HEK293 (cell line): ENCODE measurements at regions not wholly inside any gene's neighbourhood (a gene's known extent, or its start where the extent isn't known, plus 50 kb on each side); places are given as distances from the start of the nearest gene placed in this dataset.

Experiments used
- CTCF ChIA-PET: fragments of 350-600 bp; formaldehyde crosslinking; extraction: SDS; loops from one replicate; lab custom pipeline; 2021; ENCODE audit warnings: antibody characterized with exemption; lab: Yijun Ruan, JAX
- POLR2A ChIA-PET: fragments of 300-600 bp; formaldehyde crosslinking; extraction: SDS; loops from one replicate; lab custom pipeline; 2020; ENCODE audit warnings: antibody characterized with exemption, inconsistent platforms; lab: Yijun Ruan, JAX
- H3K27ac ChIP-seq: fragments of 200-500 bp; sonication (Bioruptor generic); 2 replicates; pipeline ENCODE4 v1.5.1; 2014; ENCODE audit warnings: low read depth, low read length, control low read depth, inconsistent platforms; ENCODE audit errors: extremely low read depth
- H3K36me3 ChIP-seq, 2 experiments: fragments of 200-500 bp in 1 of 2; sonication (Bioruptor generic) in 1 of 2; 1 replicate in 1 of 2; 2 replicates in 1 of 2; pipeline ENCODE4 v1.5.1; 2014 to 2017; ENCODE audit warnings: inconsistent platforms in 2 of 2, low read length in 2 of 2; ENCODE audit not compliant: control insufficient read depth in 2 of 2, insufficient read depth in 1 of 2
- H3K4me1 ChIP-seq: fragments of 200-500 bp; sonication (Bioruptor generic); 2 replicates; pipeline ENCODE4 v1.5.1; 2014; ENCODE audit warnings: mild to moderate bottlenecking, low read length, inconsistent platforms; ENCODE audit not compliant: control insufficient read depth, insufficient read depth
- H3K4me3 ChIP-seq: 2 replicates; pipeline ENCODE4 v1.5.1; 2011; ENCODE audit warnings: low read depth, mild to moderate bottlenecking, control low read depth, low read length, moderate library complexity
- H3K9me3 ChIP-seq: fragments of 200-500 bp; sonication (Bioruptor generic); 2 replicates; pipeline ENCODE4 v1.5.1; 2014; ENCODE audit warnings: low read depth, low read length, inconsistent platforms; ENCODE audit not compliant: control insufficient read depth, insufficient read depth
- GLI4 ChIP-seq: fragments of 450-650 bp; formaldehyde crosslinking; IDR thresholded peaks from 2 replicates; pipeline ENCODE4 v1.5.1; 2016; ENCODE audit warnings: missing biosample characterization, missing genetic modification characterization
- IKZF3 ChIP-seq: fragments of 450-650 bp; IDR thresholded peaks from 2 replicates; pipeline ENCODE4 v1.5.0; 2018; ENCODE audit warnings: missing biosample characterization, mild to moderate bottlenecking, missing genetic modification characterization, moderate library complexity
- KLF8 ChIP-seq: fragments of 450-650 bp; formaldehyde crosslinking; IDR thresholded peaks from 2 replicates; pipeline ENCODE4 v1.5.1; 2016; ENCODE audit warnings: missing biosample characterization, missing genetic modification characterization
- REPIN1 ChIP-seq: fragments of 450-650 bp; formaldehyde crosslinking; IDR thresholded peaks from 2 replicates; pipeline ENCODE4 v1.5.1; 2017; ENCODE audit warnings: missing biosample characterization, missing genetic modification characterization, low read depth
- TCF7L2 ChIP-seq: IDR thresholded peaks from 2 replicates; pipeline ENCODE4 v1.6.1; 2011; ENCODE audit warnings: low read depth, mild to moderate bottlenecking, inconsistent platforms, low read length, moderate library complexity, borderline replicate concordance
- TRIM28 ChIP-seq: IDR thresholded peaks from 2 replicates; pipeline ENCODE4 v1.6.1; 2011; ENCODE audit warnings: low read length, control low read depth, borderline replicate concordance
- ZBTB20 ChIP-seq: fragments of 450-650 bp; formaldehyde crosslinking; IDR thresholded peaks from 2 replicates; pipeline ENCODE4 v1.5.1; 2016; ENCODE audit warnings: missing biosample characterization, missing genetic modification characterization
- ZBTB8A ChIP-seq: fragments of 450-650 bp; formaldehyde crosslinking; IDR thresholded peaks from 2 replicates; pipeline ENCODE4 v1.5.1; 2016; ENCODE audit warnings: missing biosample characterization, missing genetic modification characterization
- ZNF10 ChIP-seq: fragments of 450-650 bp; formaldehyde crosslinking; IDR thresholded peaks from 2 replicates; pipeline ENCODE4 v1.5.1; 2017; ENCODE audit warnings: missing biosample characterization, missing genetic modification characterization
- ZNF121 ChIP-seq: fragments of 450-650 bp; formaldehyde crosslinking; IDR thresholded peaks from 2 replicates; pipeline ENCODE4 v1.5.1; 2016; ENCODE audit warnings: missing biosample characterization, missing genetic modification characterization
- ZNF184 ChIP-seq: fragments of 450-650 bp; IDR thresholded peaks from 2 replicates; pipeline ENCODE4 v1.5.1; 2018; ENCODE audit warnings: missing biosample characterization, mild to moderate bottlenecking, missing genetic modification characterization
- ZNF514 ChIP-seq: fragments of 450-650 bp; formaldehyde crosslinking; IDR thresholded peaks from 2 replicates; pipeline ENCODE4 v1.5.1; 2016; ENCODE audit warnings: missing biosample characterization, missing genetic modification characterization
- ZNF571 ChIP-seq: fragments of 450-650 bp; formaldehyde crosslinking; IDR thresholded peaks from 2 replicates; pipeline ENCODE4 v1.5.0; 2017; ENCODE audit warnings: missing biosample characterization, missing genetic modification characterization
- ZNF585B ChIP-seq: fragments of 450-650 bp; formaldehyde crosslinking; IDR thresholded peaks from 2 replicates; pipeline ENCODE4 v1.5.1; 2016; ENCODE audit warnings: missing biosample characterization, missing genetic modification characterization
- ZNF654 ChIP-seq: fragments of 450-650 bp; formaldehyde crosslinking; IDR thresholded peaks from 2 replicates; pipeline ENCODE4 v1.5.1; 2016; ENCODE audit warnings: low read depth, missing biosample characterization, missing genetic modification characterization
- ZNF747 ChIP-seq: fragments of 450-650 bp; formaldehyde crosslinking; IDR thresholded peaks from 2 replicates; pipeline ENCODE4 v1.5.1; 2016; ENCODE audit warnings: missing biosample characterization, missing genetic modification characterization
- ZNF776 ChIP-seq: fragments of 450-650 bp; formaldehyde crosslinking; IDR thresholded peaks from 2 replicates; pipeline ENCODE4 v1.5.0; 2017; ENCODE audit warnings: missing biosample characterization, missing genetic modification characterization, borderline replicate concordance
- ZNF777 ChIP-seq: fragments of 450-650 bp; formaldehyde crosslinking; IDR thresholded peaks from 2 replicates; pipeline ENCODE4 v1.5.1; 2017; ENCODE audit warnings: missing biosample characterization, missing genetic modification characterization, borderline replicate concordance
- ZNF843 ChIP-seq: fragments of 450-650 bp; formaldehyde crosslinking; IDR thresholded peaks from 2 replicates; pipeline ENCODE4 v1.5.1; 2016; ENCODE audit warnings: missing biosample characterization, missing genetic modification characterization
- TF ChIP-seq, protein P1 (sequence below): fragments of 450-650 bp; formaldehyde crosslinking; IDR thresholded peaks from 2 replicates; pipeline ENCODE4 v1.5.1; 2016; ENCODE audit warnings: missing biosample characterization, missing genetic modification characterization
- TF ChIP-seq, protein P2 (sequence below): fragments of 450-650 bp; formaldehyde crosslinking; IDR thresholded peaks from 2 replicates; pipeline ENCODE4 v1.5.1; 2016; ENCODE audit warnings: missing biosample characterization, missing genetic modification characterization
- TF ChIP-seq, protein P3 (sequence below): fragments of 450-650 bp; formaldehyde crosslinking; optimal IDR thresholded peaks from 2 replicates; pipeline ENCODE3; 2016; ENCODE audit warnings: missing biosample characterization, mild to moderate bottlenecking, missing genetic modification characterization

DNA sequence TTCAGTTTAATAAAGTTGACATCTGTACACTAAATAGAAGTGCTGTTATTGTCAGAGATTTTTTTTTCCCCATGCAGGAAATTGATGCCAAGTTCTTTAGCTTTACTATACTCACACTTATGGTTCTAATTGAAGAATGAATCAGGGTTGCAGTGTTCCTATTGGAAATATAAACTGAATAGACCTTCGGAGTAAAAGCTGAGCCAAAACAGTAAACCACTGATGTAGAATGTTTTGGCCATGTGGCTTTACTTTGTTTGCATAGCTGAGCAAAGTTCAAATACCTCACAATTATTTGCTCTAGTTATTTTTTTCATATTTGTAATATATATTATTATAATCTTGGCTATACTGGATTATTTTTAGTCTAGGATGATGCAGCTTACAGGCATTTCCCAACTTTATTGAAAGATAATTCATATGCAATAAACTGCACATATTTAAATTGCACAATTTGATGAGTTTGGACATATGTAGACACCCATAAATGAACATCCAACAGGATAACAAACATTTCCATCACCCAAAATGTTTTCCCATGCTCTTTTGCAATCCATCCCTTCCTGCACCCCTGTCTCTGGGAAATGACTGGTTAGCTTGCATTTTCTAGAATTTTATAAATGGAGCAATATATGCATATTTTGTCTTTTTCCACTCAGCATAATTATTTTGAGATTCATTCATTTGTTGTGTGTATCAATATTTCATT lies 105.8 kb upstream of the NOX3 start (continued):
- no peak for TF ChIP-seq ZNF776 (tag by site-specific recombination)
- TF ChIP-seq TCF7L2: no peak
- TF ChIP-seq, protein P1, sequence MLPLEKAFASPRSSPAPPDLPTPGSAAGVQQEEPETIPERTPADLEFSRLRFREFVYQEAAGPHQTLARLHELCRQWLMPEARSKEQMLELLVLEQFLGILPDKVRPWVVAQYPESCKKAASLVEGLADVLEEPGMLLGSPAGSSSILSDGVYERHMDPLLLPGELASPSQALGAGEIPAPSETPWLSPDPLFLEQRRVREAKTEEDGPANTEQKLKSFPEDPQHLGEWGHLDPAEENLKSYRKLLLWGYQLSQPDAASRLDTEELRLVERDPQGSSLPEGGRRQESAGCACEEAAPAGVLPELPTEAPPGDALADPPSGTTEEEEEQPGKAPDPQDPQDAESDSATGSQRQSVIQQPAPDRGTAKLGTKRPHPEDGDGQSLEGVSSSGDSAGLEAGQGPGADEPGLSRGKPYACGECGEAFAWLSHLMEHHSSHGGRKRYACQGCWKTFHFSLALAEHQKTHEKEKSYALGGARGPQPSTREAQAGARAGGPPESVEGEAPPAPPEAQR: no peak
- TF ChIP-seq ZNF10 (tag by site-specific recombination): no peak
- TF ChIP-seq ZNF777 (tag by site-specific recombination): no peak
- TF ChIP-seq ZNF843 (tag by site-specific recombination): no peak

DNA sequence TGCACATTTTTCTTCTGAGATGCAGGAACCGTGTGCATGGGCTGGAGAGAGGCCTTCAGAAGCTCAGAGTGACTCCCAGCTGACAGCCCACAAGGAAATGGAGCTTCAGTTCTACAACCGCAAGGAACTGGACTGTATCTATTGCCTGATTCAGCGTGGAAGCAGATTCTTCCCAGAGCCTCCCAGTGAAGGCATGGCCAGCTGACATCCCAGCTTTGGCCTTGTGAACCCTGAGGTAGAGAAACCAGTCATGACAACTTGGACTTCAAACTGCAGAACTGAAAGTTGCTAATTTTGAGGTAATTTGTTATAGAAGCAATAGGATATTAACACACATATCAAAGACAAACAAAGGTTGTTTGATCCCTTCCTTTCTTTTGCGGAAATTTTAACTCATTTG lies 94.3 kb upstream of the NOX3 start:
- Histone ChIP-seq H3K27ac (no peak overlapping the region), H3K4me3 (no peak overlapping the region), H3K36me3 (no peaks in the 10 kb centered on the region), H3K4me1 (no peaks in the 10 kb centered on the region)
- CTCF ChIA-PET: interaction anchor here (0.6 kb wide), 1 partner anchor 356 kb away, joined by 5 read pairs; no protein-coding TSS in a partner anchor
- no peak for TF ChIP-seq ZNF585B (tag by site-specific recombination)
- no peak for TF ChIP-seq ZNF121 (tag by site-specific recombination)
- no peak for TF ChIP-seq TRIM28
- TF ChIP-seq KLF8 (tag by site-specific recombination): no peak
- no peak for TF ChIP-seq IKZF3 (tag by site-specific recombination)
- no peak for TF ChIP-seq REPIN1 (tag by site-specific recombination)
- TF ChIP-seq ZBTB8A (tag by site-specific recombination): no peak
- TF ChIP-seq ZNF747: no peak
- TF ChIP-seq ZNF571 (tag by site-specific recombination): no peak
- TF ChIP-seq ZNF654 (tag by site-specific recombination): no peak
- TF ChIP-seq GLI4 (tag by site-specific recombination): no peak
- no peak for TF ChIP-seq ZNF776 (tag by site-specific recombination)
- TF ChIP-seq, protein P2, sequence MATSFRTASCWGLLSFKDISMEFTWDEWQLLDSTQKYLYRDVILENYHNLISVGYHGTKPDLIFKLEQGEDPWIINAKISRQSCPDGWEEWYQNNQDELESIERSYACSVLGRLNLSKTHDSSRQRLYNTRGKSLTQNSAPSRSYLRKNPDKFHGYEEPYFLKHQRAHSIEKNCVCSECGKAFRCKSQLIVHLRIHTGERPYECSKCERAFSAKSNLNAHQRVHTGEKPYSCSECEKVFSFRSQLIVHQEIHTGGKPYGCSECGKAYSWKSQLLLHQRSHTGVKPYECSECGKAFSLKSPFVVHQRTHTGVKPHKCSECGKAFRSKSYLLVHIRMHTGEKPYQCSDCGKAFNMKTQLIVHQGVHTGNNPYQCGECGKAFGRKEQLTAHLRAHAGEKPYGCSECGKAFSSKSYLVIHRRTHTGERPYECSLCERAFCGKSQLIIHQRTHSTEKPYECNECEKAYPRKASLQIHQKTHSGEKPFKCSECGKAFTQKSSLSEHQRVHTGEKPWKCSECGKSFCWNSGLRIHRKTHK (tag by site-specific recombination): no peak
- TF ChIP-seq ZNF184: no peak
- no peak for TF ChIP-seq ZBTB20 (tag by site-specific recombination)
- TF ChIP-seq ZNF514 (tag by site-specific recombination): no peak
- TF ChIP-seq, protein P3, sequence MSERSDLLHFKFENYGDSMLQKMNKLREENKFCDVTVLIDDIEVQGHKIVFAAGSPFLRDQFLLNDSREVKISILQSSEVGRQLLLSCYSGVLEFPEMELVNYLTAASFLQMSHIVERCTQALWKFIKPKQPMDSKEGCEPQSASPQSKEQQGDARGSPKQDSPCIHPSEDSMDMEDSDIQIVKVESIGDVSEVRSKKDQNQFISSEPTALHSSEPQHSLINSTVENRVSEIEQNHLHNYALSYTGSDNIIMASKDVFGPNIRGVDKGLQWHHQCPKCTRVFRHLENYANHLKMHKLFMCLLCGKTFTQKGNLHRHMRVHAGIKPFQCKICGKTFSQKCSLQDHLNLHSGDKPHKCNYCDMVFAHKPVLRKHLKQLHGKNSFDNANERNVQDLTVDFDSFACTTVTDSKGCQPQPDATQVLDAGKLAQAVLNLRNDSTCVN (tag by site-specific recombination): no peak
- TF ChIP-seq, all 188 proteins: peak for 0
- POLR2A ChIA-PET: no interaction called here
- H3K9me3 ChIP-seq: no peaks in the 10 kb centered on the region
